ENCODE measurements at regions not wholly inside any gene's neighbourhood (a gene's known extent, or its start where the extent isn't known, plus 50 kb on each side); places are given as distances from the start of the nearest gene placed in this dataset.

GRCh38 chr18:55866886-55867285 lies 278.9 kb upstream of the TCF4 start:
- DNase-seq: no peak

GRCh38 chr18:55866006-55866405 lies 278.0 kb upstream of the TCF4 start:
- DNase-seq: no peak

GRCh38 chr18:55864281-55864680 lies 276.3 kb upstream of the TCF4 start:
- no peak for DNase-seq

GRCh38 chr18:55863876-55864275 lies 275.9 kb upstream of the TCF4 start:
- DNase-seq: no peak

- no peak for DNase-seq
Observed at GRCh38 chr18:55863391-55863706, 275.4 kb upstream of the TCF4 start.

GRCh38 chr18:55862693-55863390 lies 274.9 kb upstream of the TCF4 start:
- no peak for DNase-seq

- DNase-seq: no peak
Observed at GRCh38 chr18:55861266-55861665, 273.3 kb upstream of the TCF4 start.

- DNase-seq: no peak
Observed at GRCh38 chr18:55858661-55859515, 270.9 kb upstream of the TCF4 start.

GRCh38 chr18:55857956-55858355 lies 270.0 kb upstream of the TCF4 start:
- DNase-seq: no peak

- no peak for DNase-seq
Observed at GRCh38 chr18:55857409-55857808, 269.4 kb upstream of the TCF4 start.

- DNase-seq: no peak
Observed at GRCh38 chr18:55856679-55857078, 268.7 kb upstream of the TCF4 start.

GRCh38 chr18:55856229-55856628 lies 268.2 kb upstream of the TCF4 start:
- no peak for DNase-seq

- DNase-seq: no peak
Observed at GRCh38 chr18:55853268-55853667, 265.3 kb upstream of the TCF4 start.

- DNase-seq: no peak
Observed at GRCh38 chr18:55850904-55851303, 262.9 kb upstream of the TCF4 start.

GRCh38 chr18:55849391-55849790 lies 261.4 kb upstream of the TCF4 start:
- DNase-seq: no peak

GRCh38 chr18:55847960-55848359 lies 260.0 kb upstream of the TCF4 start:
- DNase-seq: no peak

- DNase-seq: no peak
Observed at GRCh38 chr18:55845221-55845620, 257.2 kb upstream of the TCF4 start.

- no peak for DNase-seq
Observed at GRCh38 chr18:55844382-55844781, 256.4 kb upstream of the TCF4 start.

- no peak for DNase-seq
Observed at GRCh38 chr18:55841314-55841713, 253.3 kb upstream of the TCF4 start.

GRCh38 chr18:55840601-55841170 lies 252.7 kb upstream of the TCF4 start:
- no peak for DNase-seq

- no peak for DNase-seq
Observed at GRCh38 chr18:55839343-55839742, 251.4 kb upstream of the TCF4 start.

GRCh38 chr18:55838841-55839240 lies 250.8 kb upstream of the TCF4 start:
- no peak for DNase-seq

GRCh38 chr18:55838319-55838718 lies 250.3 kb upstream of the TCF4 start:
- no peak for DNase-seq

GRCh38 chr18:55833543-55833942 lies 245.6 kb upstream of the TCF4 start:
- no peak for DNase-seq
